ENCODE measurements at regions not wholly inside any gene's neighbourhood (a gene's known extent, or its start where the extent isn't known, plus 50 kb on each side); places are given as distances from the start of the nearest gene placed in this dataset.

DNA sequence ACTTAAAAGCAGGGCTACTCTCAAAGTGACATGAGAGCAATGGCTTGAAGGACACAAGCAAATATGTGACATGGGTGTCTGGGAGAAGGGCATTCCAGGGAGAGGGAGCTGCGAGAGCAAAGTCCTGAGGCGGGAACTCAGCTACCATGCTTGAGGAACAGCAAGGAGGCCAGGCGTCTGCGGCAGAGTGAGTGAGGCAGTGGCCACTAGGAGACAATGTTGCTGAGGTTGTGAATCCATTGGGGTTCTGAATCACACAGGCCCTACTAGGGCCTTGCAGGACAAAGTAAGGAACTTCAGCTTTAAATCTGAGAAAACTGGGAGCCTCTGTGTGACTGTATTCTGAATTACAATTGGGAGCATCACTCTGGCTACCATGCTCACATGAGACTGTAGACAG, 94.1 kb upstream of the PRICKLE2 start:
- Histone ChIP-seq H3K4me1 (ENCODE audit: insufficient read depth, low read length) (no peaks in the 10 kb centered on the region), H4K20me1 (ENCODE audit: insufficient read depth, low read length) (no peaks in the 10 kb centered on the region), H3K9me3 (ENCODE audit: insufficient read depth, low read length, severe bottlenecking) (no peaks in the 10 kb centered on the region), H3K4me2 (ENCODE audit: insufficient read depth, low read length) (no peak overlapping the region), H3K9ac (ENCODE audit: low read depth, low read length) (no peak overlapping the region), H3K36me3 (ENCODE audit: insufficient read depth, low read length) (no peaks in the 10 kb centered on the region), H3K27ac (ENCODE audit: low read length) (no peak overlapping the region), H2AFZ (ENCODE audit: low read depth, low read length) (no peak overlapping the region), H3K4me3 (ENCODE audit: low read depth in 1 of 2, low read length in 2 of 2) (no peak overlapping the region), H3K27me3 (ENCODE audit: insufficient read depth, low read length, poor library complexity) (no peaks in the 10 kb centered on the region), H3K79me2 (ENCODE audit: insufficient read depth, low read length) (no peaks in the 10 kb centered on the region)
- ATAC-seq (ENCODE audit: insufficient read depth, low read depth), result no peak
- TF ChIP-seq EZH2 (IDR thresholded peaks at IDR 0.05; ENCODE audit: borderline replicate concordance, low read depth, low read length, severe bottlenecking), result no peak
- TF ChIP-seq, protein P1, sequence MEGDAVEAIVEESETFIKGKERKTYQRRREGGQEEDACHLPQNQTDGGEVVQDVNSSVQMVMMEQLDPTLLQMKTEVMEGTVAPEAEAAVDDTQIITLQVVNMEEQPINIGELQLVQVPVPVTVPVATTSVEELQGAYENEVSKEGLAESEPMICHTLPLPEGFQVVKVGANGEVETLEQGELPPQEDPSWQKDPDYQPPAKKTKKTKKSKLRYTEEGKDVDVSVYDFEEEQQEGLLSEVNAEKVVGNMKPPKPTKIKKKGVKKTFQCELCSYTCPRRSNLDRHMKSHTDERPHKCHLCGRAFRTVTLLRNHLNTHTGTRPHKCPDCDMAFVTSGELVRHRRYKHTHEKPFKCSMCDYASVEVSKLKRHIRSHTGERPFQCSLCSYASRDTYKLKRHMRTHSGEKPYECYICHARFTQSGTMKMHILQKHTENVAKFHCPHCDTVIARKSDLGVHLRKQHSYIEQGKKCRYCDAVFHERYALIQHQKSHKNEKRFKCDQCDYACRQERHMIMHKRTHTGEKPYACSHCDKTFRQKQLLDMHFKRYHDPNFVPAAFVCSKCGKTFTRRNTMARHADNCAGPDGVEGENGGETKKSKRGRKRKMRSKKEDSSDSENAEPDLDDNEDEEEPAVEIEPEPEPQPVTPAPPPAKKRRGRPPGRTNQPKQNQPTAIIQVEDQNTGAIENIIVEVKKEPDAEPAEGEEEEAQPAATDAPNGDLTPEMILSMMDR (IDR thresholded peaks at IDR 0.05; ENCODE audit: borderline replicate concordance, extremely low read depth, low read length, poor library complexity, severe bottlenecking), result no peak
- DNase-seq, result no peak

DNA sequence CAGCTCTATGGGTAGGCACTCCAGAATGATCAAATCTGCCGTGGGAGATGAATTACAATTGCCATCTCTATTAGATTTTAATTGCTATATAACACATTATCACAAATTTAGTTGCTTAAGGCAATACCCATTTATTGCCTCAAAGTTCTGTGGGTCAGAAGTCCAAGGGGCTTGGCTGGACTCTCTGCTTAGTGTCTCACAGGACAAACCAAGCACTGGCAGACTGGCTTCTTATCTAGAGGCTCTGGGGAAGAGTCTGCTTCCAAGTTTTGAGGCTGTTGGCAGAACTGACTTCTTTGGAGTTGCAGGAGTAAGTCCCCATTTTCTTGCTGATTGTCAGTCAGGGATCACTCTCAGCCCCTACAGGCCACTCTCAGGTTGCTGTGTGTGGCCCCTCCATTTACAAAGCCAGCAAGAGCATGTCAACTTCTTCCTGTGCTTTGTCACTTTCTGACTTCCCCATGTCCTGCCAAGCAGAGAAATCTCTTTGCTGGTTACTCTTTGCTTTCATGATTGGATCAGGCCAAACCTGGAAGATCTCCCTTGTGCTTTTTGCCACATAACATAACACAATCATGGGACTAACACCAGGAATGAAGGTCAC, 93.5 kb upstream of the PRICKLE2 start:
- Histone ChIP-seq H3K36me3 (ENCODE audit: insufficient read depth, low read length) (no peaks in the 10 kb centered on the region), H4K20me1 (ENCODE audit: insufficient read depth, low read length) (no peaks in the 10 kb centered on the region), H3K4me3 (ENCODE audit: low read depth in 1 of 2, low read length in 2 of 2) (no peak overlapping the region), H3K9me3 (ENCODE audit: insufficient read depth, low read length, severe bottlenecking) (no peaks in the 10 kb centered on the region), H2AFZ (ENCODE audit: low read depth, low read length) (no peak overlapping the region), H3K27ac (ENCODE audit: low read length) (no peak overlapping the region), H3K27me3 (ENCODE audit: insufficient read depth, low read length, poor library complexity) (no peaks in the 10 kb centered on the region), H3K79me2 (ENCODE audit: insufficient read depth, low read length) (no peaks in the 10 kb centered on the region), H3K9ac (ENCODE audit: low read depth, low read length) (no peak overlapping the region), H3K4me2 (ENCODE audit: insufficient read depth, low read length) (no peak overlapping the region), H3K4me1 (ENCODE audit: insufficient read depth, low read length) (no peaks in the 10 kb centered on the region)
- DNase-seq (no peak), ATAC-seq (ENCODE audit: insufficient read depth, low read depth) (no peak)
- TF ChIP-seq, protein P1 (IDR thresholded peaks at IDR 0.05; ENCODE audit: borderline replicate concordance, extremely low read depth, low read length, poor library complexity, severe bottlenecking), result no peak
- TF ChIP-seq EZH2 (IDR thresholded peaks at IDR 0.05; ENCODE audit: borderline replicate concordance, low read depth, low read length, severe bottlenecking), result no peak

- H3K27ac ChIP-seq (ENCODE audit: low read length), result no peak overlapping the region
- H3K9ac ChIP-seq (ENCODE audit: low read depth, low read length), result no peak overlapping the region
- no peaks in the 10 kb centered on the region for H3K27me3 ChIP-seq (ENCODE audit: insufficient read depth, low read length, poor library complexity)
- no peaks in the 10 kb centered on the region for H4K20me1 ChIP-seq (ENCODE audit: insufficient read depth, low read length)
- no peak overlapping the region for H2AFZ ChIP-seq (ENCODE audit: low read depth, low read length)
- TF ChIP-seq, protein P1 (IDR thresholded peaks at IDR 0.05; ENCODE audit: borderline replicate concordance, extremely low read depth, low read length, poor library complexity, severe bottlenecking), result no peak
- TF ChIP-seq EZH2 (IDR thresholded peaks at IDR 0.05; ENCODE audit: borderline replicate concordance, low read depth, low read length, severe bottlenecking), result no peak
- H3K4me2 ChIP-seq (ENCODE audit: insufficient read depth, low read length), result no peak overlapping the region
- ATAC-seq (ENCODE audit: insufficient read depth, low read depth) (no peak), DNase-seq (no peak)
- no peaks in the 10 kb centered on the region for H3K36me3 ChIP-seq (ENCODE audit: insufficient read depth, low read length)
- no peaks in the 10 kb centered on the region for H3K9me3 ChIP-seq (ENCODE audit: insufficient read depth, low read length, severe bottlenecking)
- H3K79me2 ChIP-seq (ENCODE audit: insufficient read depth, low read length), result no peaks in the 10 kb centered on the region
- H3K4me3 ChIP-seq (ENCODE audit: low read depth in 1 of 2, low read length in 2 of 2), result no peak overlapping the region
- no peaks in the 10 kb centered on the region for H3K4me1 ChIP-seq (ENCODE audit: insufficient read depth, low read length)
Measured at GRCh38 chr3:64318001-64318400, 92.7 kb upstream of the PRICKLE2 start.
